GM12873 (cell line): ENCODE measurements at regions not wholly inside any gene's neighbourhood (a gene's known extent, or its start where the extent isn't known, plus 50 kb on each side); places are given as distances from the start of the nearest gene placed in this dataset.

Source experiments
- CTCF ChIP-seq: IDR thresholded peaks from 2 replicates; pipeline ENCODE4 v1.5.1; 2012; ENCODE audit warnings: low read depth, mild to moderate bottlenecking, moderate library complexity, low read length, control low read depth; ENCODE audit not compliant: insufficient read depth; ENCODE audit errors: missing control alignments

GRCh38 chr4:63814171-63814964 lies 594.9 kb downstream of the TECRL start:
- TF ChIP-seq CTCF: no peak

GRCh38 chr4:63799166-63799565 lies 610.1 kb downstream of the TECRL start:
- TF ChIP-seq CTCF: no peak

- no peak for TF ChIP-seq CTCF
Measured at GRCh38 chr4:63795301-63795700, 613.9 kb downstream of the TECRL start.

GRCh38 chr4:63790377-63790776 lies 618.9 kb downstream of the TECRL start:
- no peak for TF ChIP-seq CTCF

- TF ChIP-seq CTCF: no peak
Measured at GRCh38 chr4:63788271-63788670, 621.0 kb downstream of the TECRL start.

GRCh38 chr4:63787326-63787725 lies 621.9 kb downstream of the TECRL start:
- TF ChIP-seq CTCF: no peak

- no peak for TF ChIP-seq CTCF
Measured at GRCh38 chr4:63786171-63786570, 623.1 kb downstream of the TECRL start.

GRCh38 chr4:63784822-63785221 lies 624.4 kb downstream of the TECRL start:
- TF ChIP-seq CTCF: no peak
